Liver (tissue), 8 donors: ENCODE measurements at regions not wholly inside any gene's neighbourhood (a gene's known extent, or its start where the extent isn't known, plus 50 kb on each side); places are given as distances from the start of the nearest gene placed in this dataset.

ENCODE experiments used
- DNase-seq: peaks from one replicate; pipeline ENCODE4 v3.0.0-alpha.2; 2017; ENCODE audit warnings: low spot score
- H3K27ac ChIP-seq, 2 donors: one replicate each; pipeline ENCODE4 v1.7.0; 2013; ENCODE audit warnings: inconsistent platforms in 2 of 2, low read length in 2 of 2, control low read depth in 1 of 2, low read depth in 1 of 2, mild to moderate bottlenecking in 1 of 2
- H3K27me3 ChIP-seq, 4 donors: one replicate each; pipeline versions ENCODE4 v1.6.1 to v1.7.0; 2013; ENCODE audit warnings: low read length in 3 of 4, inconsistent platforms in 1 of 4, mild to moderate bottlenecking in 1 of 4, moderate library complexity in 1 of 4; ENCODE audit not compliant: control insufficient read depth in 4 of 4, insufficient read depth in 4 of 4
- H3K36me3 ChIP-seq, 4 donors: one replicate each; pipeline versions ENCODE4 v1.6.1 to v1.7.0; 2013; ENCODE audit warnings: low read length in 3 of 4, mild to moderate bottlenecking in 3 of 4, low read depth in 1 of 4, moderate library complexity in 1 of 4; ENCODE audit not compliant: control insufficient read depth in 4 of 4, insufficient read depth in 3 of 4
- H3K4me1 ChIP-seq, 4 donors: one replicate each; pipeline versions ENCODE4 v1.6.1 to v1.7.0; 2013; ENCODE audit warnings: low read length in 3 of 4, mild to moderate bottlenecking in 3 of 4, moderate library complexity in 1 of 4; ENCODE audit not compliant: control insufficient read depth in 4 of 4, insufficient read depth in 4 of 4
- H3K4me3 ChIP-seq, 3 donors: one replicate each; pipeline versions ENCODE4 v1.6.1 to v1.7.0; 2013; ENCODE audit warnings: low read length in 3 of 3, control low read depth in 1 of 3, low read depth in 1 of 3, mild to moderate bottlenecking in 1 of 3
- H3K9ac ChIP-seq, 2 donors: one replicate each; pipeline ENCODE4 v1.7.0; 2013; ENCODE audit warnings: low read length in 2 of 2, mild to moderate bottlenecking in 2 of 2, moderate library complexity in 2 of 2, control low read depth in 1 of 2, low read depth in 1 of 2
- H3K9me3 ChIP-seq, 4 donors: one replicate each; pipeline versions ENCODE4 v1.6.1 to v1.7.0; 2013; ENCODE audit warnings: low read length in 3 of 4; ENCODE audit not compliant: control insufficient read depth in 4 of 4
- EGR1 ChIP-seq, 2 donors: IDR thresholded peaks; 2 replicates each; pipeline ENCODE4 v1.6.1; 2016 to 2018; ENCODE audit warnings: antibody characterized with exemption in 2 of 2, low read depth in 2 of 2
- FOXA1 ChIP-seq: IDR thresholded peaks from 2 replicates; pipeline ENCODE4 v1.6.1; 2016; ENCODE audit warnings: antibody characterized with exemption
- FOXA2 ChIP-seq: IDR thresholded peaks from 2 replicates; pipeline ENCODE4 v1.6.1; 2016; ENCODE audit warnings: antibody characterized with exemption
- GABPA ChIP-seq, 2 donors: IDR thresholded peaks in 1 of 2; conservative IDR thresholded peaks in 1 of 2; 2 replicates each; pipeline ENCODE4 v1.6.1; 2016; ENCODE audit warnings: antibody characterized with exemption in 2 of 2, mild to moderate bottlenecking in 1 of 2, moderate library complexity in 1 of 2
- HNF4A ChIP-seq, 2 donors: conservative IDR thresholded peaks; 2 replicates each; pipeline ENCODE4 v1.6.1; 2016; ENCODE audit warnings: antibody characterized with exemption in 2 of 2, mild to moderate bottlenecking in 2 of 2
- HNF4G ChIP-seq: IDR thresholded peaks from 2 replicates; pipeline ENCODE4 v1.6.1; 2016; ENCODE audit warnings: antibody characterized with exemption
- JUND ChIP-seq, 2 donors: IDR thresholded peaks; 2 replicates each; pipeline ENCODE4 v1.6.1; 2016; ENCODE audit warnings: antibody characterized with exemption in 2 of 2
- NR2F2 ChIP-seq: IDR thresholded peaks from 2 replicates; pipeline ENCODE4 v1.6.1; 2016; ENCODE audit warnings: antibody characterized with exemption
- RAD21 ChIP-seq, 2 donors: IDR thresholded peaks; 2 replicates each; pipeline ENCODE4 v1.6.1; 2016; ENCODE audit warnings: antibody characterized with exemption in 2 of 2, mild to moderate bottlenecking in 2 of 2
- RXRA ChIP-seq, 2 donors: IDR thresholded peaks; 2 replicates each; pipeline ENCODE4 v1.6.1; 2017 to 2018; ENCODE audit warnings: antibody characterized with exemption in 2 of 2, mild to moderate bottlenecking in 1 of 2
- SP1 ChIP-seq: IDR thresholded peaks from 2 replicates; pipeline ENCODE4 v1.6.1; 2018; ENCODE audit warnings: antibody characterized with exemption, mild to moderate bottlenecking
- TAF1 ChIP-seq: conservative IDR thresholded peaks from 2 replicates; pipeline ENCODE4 v1.6.1; 2016; ENCODE audit warnings: antibody characterized with exemption, mild to moderate bottlenecking
- YY1 ChIP-seq: IDR thresholded peaks from 2 replicates; pipeline ENCODE4 v1.6.1; 2016; ENCODE audit warnings: antibody characterized with exemption, mild to moderate bottlenecking
- WGBS: extraction: QIAGEN DNeasy Blood & Tissue Kit; methylation state at CpG from one replicate; pipeline ENCODE4 v1.1.7; 2013; 5-methylcytosine and 5-hydroxymethylcytosine counted together
- TF ChIP-seq, protein P1 (sequence below): fragments of 150-350 bp; IDR thresholded peaks from 2 replicates; pipeline ENCODE4 v1.5.1; 2017; ENCODE audit warnings: improper control_type of control experiment, low read depth, low read length; ENCODE audit not compliant: missing input control
- TF ChIP-seq, protein P2 (sequence below): IDR thresholded peaks from 2 replicates; pipeline ENCODE4 v1.6.1; 2016; ENCODE audit warnings: antibody characterized with exemption, mild to moderate bottlenecking
- TF ChIP-seq, protein P3 (sequence below): IDR thresholded peaks from 2 replicates; pipeline ENCODE4 v1.6.1; 2016; ENCODE audit warnings: antibody characterized with exemption
- TF ChIP-seq, protein P4 (sequence below): IDR thresholded peaks from 2 replicates; pipeline ENCODE4 v1.6.1; 2016; ENCODE audit warnings: antibody characterized with exemption
- TF ChIP-seq, protein P5 (sequence below): IDR thresholded peaks from 2 replicates; pipeline ENCODE4 v1.6.1; 2016; ENCODE audit warnings: antibody characterized with exemption
- donor health status: healthy.
- donor health status: healthy.
- donor health status: healthy.
- donor health status: healthy.
- donor health status: healthy.

DNA sequence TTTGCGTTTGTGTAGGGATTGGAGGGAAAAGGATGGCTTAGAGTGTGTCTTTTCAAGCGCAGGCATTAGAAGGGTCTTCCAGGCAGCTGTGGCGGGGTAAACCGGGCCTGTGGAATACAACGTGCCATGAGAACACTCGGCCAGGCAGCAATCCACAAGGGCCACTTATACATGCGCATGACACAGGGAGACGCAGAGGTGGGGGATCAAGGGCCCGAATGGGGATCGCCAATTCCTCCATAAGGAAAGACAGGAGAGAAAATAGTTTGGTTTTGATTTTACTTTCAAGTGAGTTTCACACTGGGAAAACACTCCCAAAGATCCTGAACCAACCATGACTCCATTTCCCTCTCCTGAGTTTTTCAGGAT is 71.6 kb downstream of the SPRING1 start:
- Histone ChIP-seq H3K27ac (no peak overlapping the region), H3K4me3 (no peak overlapping the region), H3K4me1 (peaks cover 4 to 27% (median 19%) of the 10 kb centered on the region in 4 donors), H3K36me3 (no peaks in the 10 kb centered on the region), H3K9ac (no peak overlapping the region), H3K27me3 (no peaks in the 10 kb centered on the region), H3K9me3 (no peaks in the 10 kb centered on the region)
- TF ChIP-seq RXRA (IDR thresholded peaks at IDR 0.05) (no peak), GABPA (IDR thresholded peaks at IDR 0.05 in 1 of 2, conservative IDR thresholded peaks at IDR 0.05 in 1 of 2) (no peak), SP1 (no peak), RAD21 (IDR thresholded peaks at IDR 0.05) (no peak), NR2F2 (no peak), JUND (IDR thresholded peaks at IDR 0.05) (no peak), FOXA1 (no peak), EGR1 (IDR thresholded peaks at IDR 0.05; ENCODE audit: low read depth in 2 of 2) (no peak), TAF1 (no peak), HNF4G (no peak), FOXA2 (no peak), YY1 (no peak), HNF4A (conservative IDR thresholded peaks at IDR 0.05) (no peak)
- TF ChIP-seq, protein P1, sequence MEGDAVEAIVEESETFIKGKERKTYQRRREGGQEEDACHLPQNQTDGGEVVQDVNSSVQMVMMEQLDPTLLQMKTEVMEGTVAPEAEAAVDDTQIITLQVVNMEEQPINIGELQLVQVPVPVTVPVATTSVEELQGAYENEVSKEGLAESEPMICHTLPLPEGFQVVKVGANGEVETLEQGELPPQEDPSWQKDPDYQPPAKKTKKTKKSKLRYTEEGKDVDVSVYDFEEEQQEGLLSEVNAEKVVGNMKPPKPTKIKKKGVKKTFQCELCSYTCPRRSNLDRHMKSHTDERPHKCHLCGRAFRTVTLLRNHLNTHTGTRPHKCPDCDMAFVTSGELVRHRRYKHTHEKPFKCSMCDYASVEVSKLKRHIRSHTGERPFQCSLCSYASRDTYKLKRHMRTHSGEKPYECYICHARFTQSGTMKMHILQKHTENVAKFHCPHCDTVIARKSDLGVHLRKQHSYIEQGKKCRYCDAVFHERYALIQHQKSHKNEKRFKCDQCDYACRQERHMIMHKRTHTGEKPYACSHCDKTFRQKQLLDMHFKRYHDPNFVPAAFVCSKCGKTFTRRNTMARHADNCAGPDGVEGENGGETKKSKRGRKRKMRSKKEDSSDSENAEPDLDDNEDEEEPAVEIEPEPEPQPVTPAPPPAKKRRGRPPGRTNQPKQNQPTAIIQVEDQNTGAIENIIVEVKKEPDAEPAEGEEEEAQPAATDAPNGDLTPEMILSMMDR = no peak
- TF ChIP-seq, protein P2, sequence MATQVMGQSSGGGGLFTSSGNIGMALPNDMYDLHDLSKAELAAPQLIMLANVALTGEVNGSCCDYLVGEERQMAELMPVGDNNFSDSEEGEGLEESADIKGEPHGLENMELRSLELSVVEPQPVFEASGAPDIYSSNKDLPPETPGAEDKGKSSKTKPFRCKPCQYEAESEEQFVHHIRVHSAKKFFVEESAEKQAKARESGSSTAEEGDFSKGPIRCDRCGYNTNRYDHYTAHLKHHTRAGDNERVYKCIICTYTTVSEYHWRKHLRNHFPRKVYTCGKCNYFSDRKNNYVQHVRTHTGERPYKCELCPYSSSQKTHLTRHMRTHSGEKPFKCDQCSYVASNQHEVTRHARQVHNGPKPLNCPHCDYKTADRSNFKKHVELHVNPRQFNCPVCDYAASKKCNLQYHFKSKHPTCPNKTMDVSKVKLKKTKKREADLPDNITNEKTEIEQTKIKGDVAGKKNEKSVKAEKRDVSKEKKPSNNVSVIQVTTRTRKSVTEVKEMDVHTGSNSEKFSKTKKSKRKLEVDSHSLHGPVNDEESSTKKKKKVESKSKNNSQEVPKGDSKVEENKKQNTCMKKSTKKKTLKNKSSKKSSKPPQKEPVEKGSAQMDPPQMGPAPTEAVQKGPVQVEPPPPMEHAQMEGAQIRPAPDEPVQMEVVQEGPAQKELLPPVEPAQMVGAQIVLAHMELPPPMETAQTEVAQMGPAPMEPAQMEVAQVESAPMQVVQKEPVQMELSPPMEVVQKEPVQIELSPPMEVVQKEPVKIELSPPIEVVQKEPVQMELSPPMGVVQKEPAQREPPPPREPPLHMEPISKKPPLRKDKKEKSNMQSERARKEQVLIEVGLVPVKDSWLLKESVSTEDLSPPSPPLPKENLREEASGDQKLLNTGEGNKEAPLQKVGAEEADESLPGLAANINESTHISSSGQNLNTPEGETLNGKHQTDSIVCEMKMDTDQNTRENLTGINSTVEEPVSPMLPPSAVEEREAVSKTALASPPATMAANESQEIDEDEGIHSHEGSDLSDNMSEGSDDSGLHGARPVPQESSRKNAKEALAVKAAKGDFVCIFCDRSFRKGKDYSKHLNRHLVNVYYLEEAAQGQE = no peak
- TF ChIP-seq, protein P3, sequence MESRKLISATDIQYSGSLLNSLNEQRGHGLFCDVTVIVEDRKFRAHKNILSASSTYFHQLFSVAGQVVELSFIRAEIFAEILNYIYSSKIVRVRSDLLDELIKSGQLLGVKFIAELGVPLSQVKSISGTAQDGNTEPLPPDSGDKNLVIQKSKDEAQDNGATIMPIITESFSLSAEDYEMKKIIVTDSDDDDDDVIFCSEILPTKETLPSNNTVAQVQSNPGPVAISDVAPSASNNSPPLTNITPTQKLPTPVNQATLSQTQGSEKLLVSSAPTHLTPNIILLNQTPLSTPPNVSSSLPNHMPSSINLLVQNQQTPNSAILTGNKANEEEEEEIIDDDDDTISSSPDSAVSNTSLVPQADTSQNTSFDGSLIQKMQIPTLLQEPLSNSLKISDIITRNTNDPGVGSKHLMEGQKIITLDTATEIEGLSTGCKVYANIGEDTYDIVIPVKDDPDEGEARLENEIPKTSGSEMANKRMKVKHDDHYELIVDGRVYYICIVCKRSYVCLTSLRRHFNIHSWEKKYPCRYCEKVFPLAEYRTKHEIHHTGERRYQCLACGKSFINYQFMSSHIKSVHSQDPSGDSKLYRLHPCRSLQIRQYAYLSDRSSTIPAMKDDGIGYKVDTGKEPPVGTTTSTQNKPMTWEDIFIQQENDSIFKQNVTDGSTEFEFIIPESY = no peak
- TF ChIP-seq, protein P4, sequence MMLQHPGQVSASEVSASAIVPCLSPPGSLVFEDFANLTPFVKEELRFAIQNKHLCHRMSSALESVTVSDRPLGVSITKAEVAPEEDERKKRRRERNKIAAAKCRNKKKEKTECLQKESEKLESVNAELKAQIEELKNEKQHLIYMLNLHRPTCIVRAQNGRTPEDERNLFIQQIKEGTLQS = no peak
- TF ChIP-seq, protein P5, sequence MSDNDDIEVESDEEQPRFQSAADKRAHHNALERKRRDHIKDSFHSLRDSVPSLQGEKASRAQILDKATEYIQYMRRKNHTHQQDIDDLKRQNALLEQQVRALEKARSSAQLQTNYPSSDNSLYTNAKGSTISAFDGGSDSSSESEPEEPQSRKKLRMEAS = no peak
- no peak for DNase-seq
- WGBS = 84% methylated on average over 10 of the region's 10 CpGs
